NCI-H1417 (cell line): ENCODE measurements at regions not wholly inside any gene's neighbourhood (a gene's known extent, or its start where the extent isn't known, plus 50 kb on each side); places are given as distances from the start of the nearest gene placed in this dataset.
"Not testable (repeated sequence)": the region's sequence is repeated elsewhere in the genome, so short reads cannot be mapped to it uniquely, and the experiment has no call there.

ENCODE experiments used
- DNase-seq, 3 experiments: peaks; one replicate each; lab custom pipeline; 2025; lab: John Stamatoyannopoulos, UW

- DNase-seq: no peak
These were observed 425.1 kb upstream of the MGMT start for GRCh38 chr10:129041916-129042315.

- no peak for DNase-seq
These were observed 424.1 kb upstream of the MGMT start for GRCh38 chr10:129042776-129043595.

- no peak for DNase-seq
These were observed 423.4 kb upstream of the MGMT start for GRCh38 chr10:129043691-129044090.

GRCh38 chr10:129045599-129045998 lies 421.4 kb upstream of the MGMT start:
- DNase-seq: no peak

- DNase-seq: no peak
These were observed 420.9 kb upstream of the MGMT start for GRCh38 chr10:129046065-129046681.

GRCh38 chr10:129046962-129047361 lies 420.1 kb upstream of the MGMT start:
- no peak for DNase-seq

- DNase-seq: no peak
These were observed 419.4 kb upstream of the MGMT start for GRCh38 chr10:129047600-129047999.

- DNase-seq: no peak
These were observed 418.5 kb upstream of the MGMT start for GRCh38 chr10:129048513-129048912.

- DNase-seq: no peak
These were observed 417.5 kb upstream of the MGMT start for GRCh38 chr10:129049501-129049900.

GRCh38 chr10:129055225-129055624 lies 411.8 kb upstream of the MGMT start:
- DNase-seq: no peak

GRCh38 chr10:129055986-129056385 lies 411.1 kb upstream of the MGMT start:
- peak in 1 of 3 experiments; percentile 2 for DNase-seq

GRCh38 chr10:129056734-129057689 lies 410.0 kb upstream of the MGMT start:
- DNase-seq: no peak

GRCh38 chr10:129057856-129058663 lies 409.0 kb upstream of the MGMT start:
- no peak for DNase-seq

GRCh38 chr10:129058664-129059155 lies 408.3 kb upstream of the MGMT start:
- no peak for DNase-seq

- DNase-seq: no peak
These were observed 407.1 kb upstream of the MGMT start for GRCh38 chr10:129059977-129060376.

GRCh38 chr10:129063212-129063611 lies 403.8 kb upstream of the MGMT start:
- DNase-seq: no peak

GRCh38 chr10:129063877-129064276 lies 403.2 kb upstream of the MGMT start:
- DNase-seq: no peak

- DNase-seq: not testable (repeated sequence)
These were observed 400.5 kb upstream of the MGMT start for GRCh38 chr10:129066529-129066928.

GRCh38 chr10:129071411-129071810 lies 395.6 kb upstream of the MGMT start:
- not testable (repeated sequence) for DNase-seq

GRCh38 chr10:129074939-129075338 lies 392.1 kb upstream of the MGMT start:
- no peak for DNase-seq

- no peak for DNase-seq
These were observed 391.5 kb upstream of the MGMT start for GRCh38 chr10:129075508-129075907.
